ENCODE measurements at regions not wholly inside any gene's neighbourhood (a gene's known extent, or its start where the extent isn't known, plus 50 kb on each side); places are given as distances from the start of the nearest gene placed in this dataset.
A peak's percentile ranks its signal among the peaks of the same experiment; 100 is the strongest.

- intact Hi-C loops (cut with DNase I), result no loop called here
- Histone ChIP-seq H3K4me3 (no peak overlapping the region), H3K4me1 (no peaks in the 10 kb centered on the region), H3K9me3 (no peaks in the 10 kb centered on the region), H3K36me3 (no peaks in the 10 kb centered on the region), H3K27ac (no peak overlapping the region), H3K27me3 (no peaks in the 10 kb centered on the region)
- ATAC-seq (no peak), DNase-seq (no peak)
- no peak for TF ChIP-seq CTCF (IDR thresholded peaks at IDR 0.05)
Measured at GRCh38 chr2:157160111-157160510, 97.4 kb upstream of the GALNT5 start.

- H3K4me1 ChIP-seq, result no peaks in the 10 kb centered on the region
- no peak for TF ChIP-seq CTCF (IDR thresholded peaks at IDR 0.05)
- intact Hi-C loops (cut with DNase I), result no loop called here
- ATAC-seq, result peak; percentile 39
- no peaks in the 10 kb centered on the region for H3K36me3 ChIP-seq
- DNase-seq, result no peak
- no peak overlapping the region for H3K27ac ChIP-seq
- no peaks in the 10 kb centered on the region for H3K9me3 ChIP-seq
- no peaks in the 10 kb centered on the region for H3K27me3 ChIP-seq
- H3K4me3 ChIP-seq, result no peak overlapping the region
Measured at GRCh38 chr2:157164370-157164769, 93.1 kb upstream of the GALNT5 start.

GRCh38 chr2:157164891-157165290 lies 92.6 kb upstream of the GALNT5 start:
- H3K4me1 ChIP-seq, result no peaks in the 10 kb centered on the region
- DNase-seq (no peak), ATAC-seq (no peak)
- intact Hi-C loops (cut with DNase I), result no loop called here
- H3K27me3 ChIP-seq, result no peaks in the 10 kb centered on the region
- no peaks in the 10 kb centered on the region for H3K9me3 ChIP-seq
- TF ChIP-seq CTCF (IDR thresholded peaks at IDR 0.05), result no peak
- H3K36me3 ChIP-seq, result no peaks in the 10 kb centered on the region
- H3K4me3 ChIP-seq, result no peak overlapping the region
- no peak overlapping the region for H3K27ac ChIP-seq

GRCh38 chr2:157168501-157168900 lies 89.0 kb upstream of the GALNT5 start:
- no peaks in the 10 kb centered on the region for H3K36me3 ChIP-seq
- H3K4me1 ChIP-seq, result no peaks in the 10 kb centered on the region
- H3K9me3 ChIP-seq, result no peaks in the 10 kb centered on the region
- intact Hi-C loops (cut with DNase I), result no loop called here
- H3K27me3 ChIP-seq, result no peaks in the 10 kb centered on the region
- H3K4me3 ChIP-seq, result no peak overlapping the region
- TF ChIP-seq CTCF (IDR thresholded peaks at IDR 0.05), result no peak
- ATAC-seq (no peak), DNase-seq (no peak)
- no peak overlapping the region for H3K27ac ChIP-seq

GRCh38 chr2:157169889-157170288 lies 87.6 kb upstream of the GALNT5 start:
- no peaks in the 10 kb centered on the region for H3K27me3 ChIP-seq
- H3K9me3 ChIP-seq, result no peaks in the 10 kb centered on the region
- H3K27ac ChIP-seq, result no peak overlapping the region
- intact Hi-C loops (cut with DNase I), result no loop called here
- no peak overlapping the region for H3K4me3 ChIP-seq
- H3K4me1 ChIP-seq, result no peaks in the 10 kb centered on the region
- no peaks in the 10 kb centered on the region for H3K36me3 ChIP-seq
- DNase-seq, result no peak
- peak; percentile 58 for ATAC-seq
- no peak for TF ChIP-seq CTCF (IDR thresholded peaks at IDR 0.05)

GRCh38 chr2:157170299-157170698 lies 87.2 kb upstream of the GALNT5 start:
- DNase-seq, result no peak
- intact Hi-C loops (cut with DNase I), result no loop called here
- TF ChIP-seq CTCF (IDR thresholded peaks at IDR 0.05), result no peak
- no peaks in the 10 kb centered on the region for H3K9me3 ChIP-seq
- no peaks in the 10 kb centered on the region for H3K36me3 ChIP-seq
- H3K4me3 ChIP-seq, result no peak overlapping the region
- H3K27me3 ChIP-seq, result no peaks in the 10 kb centered on the region
- no peaks in the 10 kb centered on the region for H3K4me1 ChIP-seq
- no peak overlapping the region for H3K27ac ChIP-seq
- no peak for ATAC-seq
